Gastrocnemius medialis (tissue), 4 donors: ENCODE measurements at regions not wholly inside any gene's neighbourhood (a gene's known extent, or its start where the extent isn't known, plus 50 kb on each side); places are given as distances from the start of the nearest gene placed in this dataset.

ENCODE experiments used
- ATAC-seq, 2 donors: fragments of 150-250 bp; one replicate each; pipeline ENCODE4 v1.9.1; 2016
- DNase-seq, 2 donors: peaks; one replicate each; pipeline ENCODE4 v3.0.0-alpha.2; 2019
- H3K27ac ChIP-seq, 4 donors: fragments of 200-600 bp; sonication (generic); 1 replicate in 1 of 4; 2 replicates in 3 of 4; pipeline ENCODE4 v1.5.1; 2016 to 2018; ENCODE audit warnings: mild to moderate bottlenecking in 2 of 4, moderate library complexity in 1 of 4
- H3K27me3 ChIP-seq, 3 donors: fragments of 200-600 bp; sonication (generic) in 2 of 3; 1 replicate in 1 of 3; 2 replicates in 2 of 3; pipeline versions ENCODE4 v1.5.1 to v1.6.0; 2016 to 2019; ENCODE audit warnings: mild to moderate bottlenecking in 1 of 3, moderate library complexity in 1 of 3
- H3K36me3 ChIP-seq, 2 donors: fragments of 200-600 bp; sonication (generic) in 1 of 2; one replicate each; pipeline ENCODE4 v1.5.1; 2017 to 2018
- H3K4me1 ChIP-seq, 2 donors: fragments of 200-600 bp; sonication (generic) in 1 of 2; one replicate each; pipeline ENCODE4 v1.5.1; 2016 to 2017; ENCODE audit warnings: mild to moderate bottlenecking in 2 of 2
- H3K4me3 ChIP-seq, 4 donors: fragments of 200-600 bp; sonication (generic) in 3 of 4; 1 replicate in 1 of 4; 2 replicates in 3 of 4; pipeline ENCODE4 v1.5.1; 2016 to 2019; ENCODE audit warnings: mild to moderate bottlenecking in 2 of 4
- H3K9me3 ChIP-seq, 3 donors: fragments of 200-600 bp; sonication (generic) in 2 of 3; 1 replicate in 1 of 3; 2 replicates in 2 of 3; pipeline ENCODE4 v1.5.1; 2016 to 2019
- CTCF ChIP-seq, 5 experiments: fragments of 450-650 bp in 3 of 5; fragments of 200-600 bp in 2 of 5; sonication (generic) in 2 of 5; IDR thresholded peaks in 4 of 5; conservative IDR thresholded peaks in 1 of 5; 1 replicate in 4 of 5; 2 replicates in 1 of 5; pipeline ENCODE4 v1.5.1; 2016 to 2019; ENCODE audit warnings: antibody characterized with exemption in 5 of 5, mild to moderate bottlenecking in 3 of 5, moderate library complexity in 3 of 5
- POLR2A ChIP-seq, 2 donors: fragments of 450-650 bp; IDR thresholded peaks; one replicate each; pipeline ENCODE4 v1.6.1; 2017; ENCODE audit warnings: antibody characterized with exemption in 2 of 2, mild to moderate bottlenecking in 2 of 2, moderate library complexity in 2 of 2
- in situ Hi-C, 4 donors: fragments of 200-750 bp; cut with MboI; loops; one replicate each; pipeline versions ENCODE4 v1.15.0 to v1.8.0; 2017; ENCODE audit warnings: low sequenced_read_pairs in 4 of 4
- intact Hi-C: fragments of 100-400 bp; cut with DNase I; formaldehyde crosslinking; loops from one replicate; pipeline ENCODE4 v1.15.1; 2023; ENCODE audit warnings: low total_unique reads

GRCh38 chr16:26664086-26664485 lies 402.6 kb upstream of the C16orf82 start:
- no peak for ATAC-seq
- no peaks in the 10 kb centered on the region for H3K9me3 ChIP-seq
- intact Hi-C loops, result no loop called here

GRCh38 chr16:26665166-26665939 lies 401.4 kb upstream of the C16orf82 start:
- no peaks in the 10 kb centered on the region for H3K27me3 ChIP-seq
- TF ChIP-seq POLR2A (IDR thresholded peaks at IDR 0.05) (no peak), CTCF (IDR thresholded peaks at IDR 0.05 in 4 of 5, conservative IDR thresholded peaks at IDR 0.05 in 1 of 5) (no peak)
- no peaks in the 10 kb centered on the region for H3K4me1 ChIP-seq
- H3K4me3 ChIP-seq, result no peak overlapping the region
- intact Hi-C loops, result no loop called here
- H3K36me3 ChIP-seq, result no peaks in the 10 kb centered on the region
- H3K27ac ChIP-seq, result no peak overlapping the region
- H3K9me3 ChIP-seq, result no peaks in the 10 kb centered on the region
- in situ Hi-C loops, result no loop called here
- ATAC-seq (no peak), DNase-seq (no peak)

More at GRCh38 chr16:26664086-26664485, 402.6 kb upstream of the C16orf82 start:
- Histone ChIP-seq H3K36me3 (no peaks in the 10 kb centered on the region), H3K27me3 (no peaks in the 10 kb centered on the region), H3K4me1 (no peaks in the 10 kb centered on the region), H3K4me3 (no peak overlapping the region), H3K27ac (no peak overlapping the region)
- in situ Hi-C loops, result no loop called here
- DNase-seq, result no peak
- no peak for TF ChIP-seq POLR2A (IDR thresholded peaks at IDR 0.05)
- no peak for TF ChIP-seq CTCF (IDR thresholded peaks at IDR 0.05 in 4 of 5, conservative IDR thresholded peaks at IDR 0.05 in 1 of 5)

GRCh38 chr16:26666486-26666885 lies 400.2 kb upstream of the C16orf82 start:
- DNase-seq (no peak), ATAC-seq (no peak)
- intact Hi-C loops (no loop called here), in situ Hi-C loops (no loop called here)
- H3K27ac ChIP-seq, result no peak overlapping the region
- TF ChIP-seq POLR2A (IDR thresholded peaks at IDR 0.05) (no peak), CTCF (IDR thresholded peaks at IDR 0.05 in 4 of 5, conservative IDR thresholded peaks at IDR 0.05 in 1 of 5) (no peak)
- no peak overlapping the region for H3K4me3 ChIP-seq
- H3K27me3 ChIP-seq, result no peaks in the 10 kb centered on the region
- H3K9me3 ChIP-seq, result no peaks in the 10 kb centered on the region
- H3K4me1 ChIP-seq, result no peaks in the 10 kb centered on the region
- H3K36me3 ChIP-seq, result no peaks in the 10 kb centered on the region

GRCh38 chr16:26667307-26667706 lies 399.4 kb upstream of the C16orf82 start:
- in situ Hi-C loops, result no loop called here
- TF ChIP-seq CTCF (IDR thresholded peaks at IDR 0.05 in 4 of 5, conservative IDR thresholded peaks at IDR 0.05 in 1 of 5) (no peak), POLR2A (IDR thresholded peaks at IDR 0.05) (no peak)
- no peaks in the 10 kb centered on the region for H3K27me3 ChIP-seq
- H3K4me1 ChIP-seq, result no peaks in the 10 kb centered on the region
- intact Hi-C loops, result no loop called here
- DNase-seq (no peak), ATAC-seq (no peak)
- no peaks in the 10 kb centered on the region for H3K9me3 ChIP-seq
- H3K4me3 ChIP-seq, result no peak overlapping the region
- no peaks in the 10 kb centered on the region for H3K36me3 ChIP-seq
- H3K27ac ChIP-seq, result no peak overlapping the region

- TF ChIP-seq POLR2A (IDR thresholded peaks at IDR 0.05) (no peak), CTCF (IDR thresholded peaks at IDR 0.05 in 4 of 5, conservative IDR thresholded peaks at IDR 0.05 in 1 of 5) (no peak)
- intact Hi-C loops, result no loop called here
- H3K36me3 ChIP-seq, result no peaks in the 10 kb centered on the region
- H3K27me3 ChIP-seq, result no peaks in the 10 kb centered on the region
- no peaks in the 10 kb centered on the region for H3K9me3 ChIP-seq
- no peaks in the 10 kb centered on the region for H3K4me1 ChIP-seq
- in situ Hi-C loops, result no loop called here
- ATAC-seq (no peak), DNase-seq (no peak)
- no peak overlapping the region for H3K4me3 ChIP-seq
- no peak overlapping the region for H3K27ac ChIP-seq
Measured at GRCh38 chr16:26668026-26668425, 398.7 kb upstream of the C16orf82 start.
